ENCODE measurements at regions not wholly inside any gene's neighbourhood (a gene's known extent, or its start where the extent isn't known, plus 50 kb on each side); places are given as distances from the start of the nearest gene placed in this dataset.

DNA sequence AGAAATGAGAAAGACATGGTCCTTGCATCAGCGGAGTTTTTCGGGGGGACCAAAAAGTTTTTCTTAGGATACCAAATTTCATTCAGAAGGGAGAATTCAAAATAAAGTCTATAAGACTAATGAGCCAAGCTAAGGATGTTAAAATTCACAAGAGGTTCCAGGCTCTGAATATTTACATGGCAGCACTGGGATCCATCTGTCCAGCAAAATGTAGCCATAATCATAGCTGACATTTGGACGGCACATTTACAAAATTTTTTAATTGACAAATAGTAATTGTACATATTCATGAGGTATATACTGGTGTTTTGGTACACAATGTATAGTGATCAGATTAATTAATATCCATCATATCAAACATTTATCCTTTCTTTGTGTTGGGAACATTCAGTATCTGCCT lies 107.9 kb downstream of the ZNF648 start:
- Histone ChIP-seq H3K23me2 (ENCODE audit: insufficient read length, low read depth, low read length, poor library complexity, severe bottlenecking) (no peaks in the 10 kb centered on the region), H4K5ac (ENCODE audit: insufficient read length, low read depth, low read length) (no peak overlapping the region), H4K91ac (ENCODE audit: insufficient read length, low read depth, low read length) (no peak overlapping the region), H2AK5ac (ENCODE audit: insufficient read length, low read length) (no peak overlapping the region), H2BK5ac (ENCODE audit: insufficient read length, low read length) (no peak overlapping the region), H4K8ac (replicated peaks; ENCODE audit: insufficient read length, low read depth, low read length) (no peak overlapping the region), H3K27ac (ENCODE audit: insufficient read length, low read depth, low read length) (no peak overlapping the region), H3K9me3 (ENCODE audit: control insufficient read depth, low read depth, low read length) (no peaks in the 10 kb centered on the region), H3T11ph (ENCODE audit: low read length) (no peak overlapping the region), H2BK120ac (ENCODE audit: low read depth, low read length, poor library complexity, severe bottlenecking) (no peak overlapping the region), H3K4me1 (ENCODE audit: insufficient read depth, low read length) (no peaks in the 10 kb centered on the region), H3K79me1 (ENCODE audit: insufficient read depth, low read depth, low read length, poor library complexity, severe bottlenecking) (no peaks in the 10 kb centered on the region), H3K4me2 (ENCODE audit: insufficient read depth, insufficient read length, low read length) (no peak overlapping the region), H2BK15ac (ENCODE audit: low read depth, low read length) (no peak overlapping the region), H2BK20ac (ENCODE audit: low read depth, low read length, poor library complexity, severe bottlenecking) (no peak overlapping the region), H3K18ac (ENCODE audit: insufficient read length, low read depth, low read length) (no peak overlapping the region), H3K23ac (ENCODE audit: insufficient read length, low read depth, low read length) (no peak overlapping the region), H2BK12ac (ENCODE audit: insufficient read length, low read depth, low read length) (no peak overlapping the region), H3K9ac (ENCODE audit: extremely low read depth, insufficient read length, low read length) (no peak overlapping the region), H3K27me3 (ENCODE audit: insufficient read depth, low read length) (no peaks in the 10 kb centered on the region), H4K20me1 (ENCODE audit: control insufficient read depth, insufficient read depth, insufficient read length) (no peaks in the 10 kb centered on the region), H3K56ac (ENCODE audit: insufficient read length, low read depth, low read length) (no peak overlapping the region), H3K4ac (ENCODE audit: low read depth, low read length) (no peak overlapping the region), H2AFZ (ENCODE audit: low read length) (no peak overlapping the region), H3K14ac (ENCODE audit: insufficient read depth, low read length) (no peak overlapping the region), H3K79me2 (ENCODE audit: insufficient read depth, low read length) (no peaks in the 10 kb centered on the region)
- WGBS (ENCODE audit: extremely low coverage, insufficient read length, low lambda C conversion rate), result no CpG with 5 or more reads among the region's 3 CpGs
- Mint-ChIP-seq H3K27me3 (ENCODE audit: low read depth) (no peaks in the 10 kb centered on the region), H3K27ac (no peak overlapping the region), H3K36me3 (ENCODE audit: insufficient read depth in 1 of 3, low read depth in 3 of 3) (peaks cover 0 to 17% (median 9%) of the 10 kb centered on the region in 3 experiments; a peak in 6 of 7 replicates), H3K4me1 (no peaks in the 10 kb centered on the region), H3K9me3 (peaks cover 23 to 28% of the 10 kb centered on the region in 2 experiments), H3K4me3 (no peak overlapping the region)
- no peak for DNase-seq
- TF ChIP-seq, protein P1, sequence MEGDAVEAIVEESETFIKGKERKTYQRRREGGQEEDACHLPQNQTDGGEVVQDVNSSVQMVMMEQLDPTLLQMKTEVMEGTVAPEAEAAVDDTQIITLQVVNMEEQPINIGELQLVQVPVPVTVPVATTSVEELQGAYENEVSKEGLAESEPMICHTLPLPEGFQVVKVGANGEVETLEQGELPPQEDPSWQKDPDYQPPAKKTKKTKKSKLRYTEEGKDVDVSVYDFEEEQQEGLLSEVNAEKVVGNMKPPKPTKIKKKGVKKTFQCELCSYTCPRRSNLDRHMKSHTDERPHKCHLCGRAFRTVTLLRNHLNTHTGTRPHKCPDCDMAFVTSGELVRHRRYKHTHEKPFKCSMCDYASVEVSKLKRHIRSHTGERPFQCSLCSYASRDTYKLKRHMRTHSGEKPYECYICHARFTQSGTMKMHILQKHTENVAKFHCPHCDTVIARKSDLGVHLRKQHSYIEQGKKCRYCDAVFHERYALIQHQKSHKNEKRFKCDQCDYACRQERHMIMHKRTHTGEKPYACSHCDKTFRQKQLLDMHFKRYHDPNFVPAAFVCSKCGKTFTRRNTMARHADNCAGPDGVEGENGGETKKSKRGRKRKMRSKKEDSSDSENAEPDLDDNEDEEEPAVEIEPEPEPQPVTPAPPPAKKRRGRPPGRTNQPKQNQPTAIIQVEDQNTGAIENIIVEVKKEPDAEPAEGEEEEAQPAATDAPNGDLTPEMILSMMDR (conservative IDR thresholded peaks at IDR 0.05), result no peak
